ENCODE measurements at regions not wholly inside any gene's neighbourhood (a gene's known extent, or its start where the extent isn't known, plus 50 kb on each side); places are given as distances from the start of the nearest gene placed in this dataset.

DNA sequence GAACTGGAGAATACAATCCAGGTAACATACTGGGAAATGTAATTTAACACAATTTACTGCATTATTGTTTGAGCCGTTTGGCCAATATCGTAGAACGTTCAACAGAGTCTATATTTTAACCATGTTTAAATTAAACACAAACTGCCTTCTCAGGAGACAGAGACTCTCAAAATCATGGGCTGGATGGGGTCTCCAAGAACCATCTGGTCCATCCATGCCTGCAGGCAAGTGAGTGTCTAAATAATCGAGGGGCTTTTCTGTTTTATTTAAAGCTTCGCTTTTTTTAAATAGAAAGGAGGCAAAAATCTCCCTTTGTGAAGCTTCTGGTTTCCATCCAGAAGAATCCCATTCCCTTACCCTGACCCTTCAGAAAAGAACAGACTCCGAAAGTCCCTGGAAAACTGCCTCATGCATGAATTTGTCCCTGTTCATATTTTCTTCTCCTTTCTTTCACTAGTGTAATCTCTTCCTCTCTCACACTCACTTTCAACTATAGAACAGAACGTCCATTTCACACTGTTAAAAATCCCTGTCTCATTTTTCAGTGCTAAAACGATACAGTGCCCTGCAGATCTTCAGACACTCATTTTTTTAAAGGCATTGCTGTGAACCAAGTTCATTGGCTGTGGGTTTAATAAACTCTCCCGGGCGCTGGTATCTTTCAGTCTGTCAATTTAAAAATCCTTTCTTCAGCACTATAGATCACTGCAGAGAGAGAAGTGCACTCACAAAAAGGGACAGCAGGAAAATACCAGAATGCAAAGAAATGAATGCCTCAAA, 111.4 kb upstream of the TOM1L1 start:
- H3K27me3 Mint-ChIP-seq (ENCODE audit: insufficient read depth) = no peaks in the 10 kb centered on the region
- no peak overlapping the region for H3K27ac Mint-ChIP-seq
- no peaks in the 10 kb centered on the region for H3K4me1 Mint-ChIP-seq (ENCODE audit: low read depth)
- no peaks in the 10 kb centered on the region for H3K36me3 Mint-ChIP-seq (ENCODE audit: low read depth)
- H3K9me3 Mint-ChIP-seq = peaks cover 47% of the 10 kb centered on the region
- TF ChIP-seq, protein P1, sequence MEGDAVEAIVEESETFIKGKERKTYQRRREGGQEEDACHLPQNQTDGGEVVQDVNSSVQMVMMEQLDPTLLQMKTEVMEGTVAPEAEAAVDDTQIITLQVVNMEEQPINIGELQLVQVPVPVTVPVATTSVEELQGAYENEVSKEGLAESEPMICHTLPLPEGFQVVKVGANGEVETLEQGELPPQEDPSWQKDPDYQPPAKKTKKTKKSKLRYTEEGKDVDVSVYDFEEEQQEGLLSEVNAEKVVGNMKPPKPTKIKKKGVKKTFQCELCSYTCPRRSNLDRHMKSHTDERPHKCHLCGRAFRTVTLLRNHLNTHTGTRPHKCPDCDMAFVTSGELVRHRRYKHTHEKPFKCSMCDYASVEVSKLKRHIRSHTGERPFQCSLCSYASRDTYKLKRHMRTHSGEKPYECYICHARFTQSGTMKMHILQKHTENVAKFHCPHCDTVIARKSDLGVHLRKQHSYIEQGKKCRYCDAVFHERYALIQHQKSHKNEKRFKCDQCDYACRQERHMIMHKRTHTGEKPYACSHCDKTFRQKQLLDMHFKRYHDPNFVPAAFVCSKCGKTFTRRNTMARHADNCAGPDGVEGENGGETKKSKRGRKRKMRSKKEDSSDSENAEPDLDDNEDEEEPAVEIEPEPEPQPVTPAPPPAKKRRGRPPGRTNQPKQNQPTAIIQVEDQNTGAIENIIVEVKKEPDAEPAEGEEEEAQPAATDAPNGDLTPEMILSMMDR (IDR thresholded peaks at IDR 0.05) = no peak
- H3K4me3 Mint-ChIP-seq = no peak overlapping the region
- no peak for DNase-seq

GRCh38 chr17:54793271-54793670, 107.4 kb upstream of the TOM1L1 start:
- no peak overlapping the region for H3K27ac Mint-ChIP-seq
- peaks cover 39% of the 10 kb centered on the region for H3K9me3 Mint-ChIP-seq

GRCh38 chr17:54795046-54795445, 105.6 kb upstream of the TOM1L1 start:
- TF ChIP-seq, protein P1 (IDR thresholded peaks at IDR 0.05) = no peak
- no peak overlapping the region for H3K4me3 Mint-ChIP-seq
- no peaks in the 10 kb centered on the region for H3K4me1 Mint-ChIP-seq (ENCODE audit: low read depth)
- no peak for DNase-seq
- no peaks in the 10 kb centered on the region for H3K36me3 Mint-ChIP-seq (ENCODE audit: low read depth)
- H3K27ac Mint-ChIP-seq = no peak overlapping the region
- no peaks in the 10 kb centered on the region; the same call in 1 of the 2 replicates for H3K27me3 Mint-ChIP-seq (ENCODE audit: insufficient read depth)
- peaks cover 36% of the 10 kb centered on the region for H3K9me3 Mint-ChIP-seq

More at GRCh38 chr17:54793271-54793670, 107.4 kb upstream of the TOM1L1 start:
- Mint-ChIP-seq H3K36me3 (ENCODE audit: low read depth) (no peaks in the 10 kb centered on the region), H3K4me1 (ENCODE audit: low read depth) (no peaks in the 10 kb centered on the region), H3K27me3 (ENCODE audit: insufficient read depth) (no peaks in the 10 kb centered on the region), H3K4me3 (no peak overlapping the region)
- TF ChIP-seq, protein P1 (IDR thresholded peaks at IDR 0.05) = no peak
- DNase-seq = no peak

DNA sequence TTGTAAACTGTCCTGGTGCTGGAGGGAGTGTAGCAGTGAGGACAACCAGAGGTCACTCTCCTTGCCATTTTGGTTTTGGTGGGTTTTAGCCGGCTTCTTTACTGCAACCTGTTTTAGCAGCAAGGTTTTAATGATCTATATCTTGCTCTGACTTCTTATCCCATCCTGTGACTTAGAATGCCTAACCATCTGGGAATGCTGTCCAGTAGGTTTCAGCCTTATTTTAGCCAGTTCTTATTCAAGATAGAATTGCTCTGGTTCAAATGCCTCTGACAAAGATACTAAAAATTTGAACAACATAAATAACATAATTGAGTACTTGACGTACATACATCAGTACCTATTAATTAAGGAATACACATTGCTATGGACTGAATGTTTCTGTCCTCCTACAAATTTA, 93.3 kb upstream of the TOM1L1 start:
- Mint-ChIP-seq H3K27me3 (ENCODE audit: insufficient read depth) (no peaks in the 10 kb centered on the region), H3K36me3 (ENCODE audit: low read depth) (no peaks in the 10 kb centered on the region), H3K4me3 (no peak overlapping the region), H3K27ac (no peak overlapping the region), H3K9me3 (peaks cover 20% of the 10 kb centered on the region), H3K4me1 (ENCODE audit: low read depth) (no peaks in the 10 kb centered on the region)
- no peak for DNase-seq
- TF ChIP-seq, protein P1 (IDR thresholded peaks at IDR 0.05) = no peak

DNA sequence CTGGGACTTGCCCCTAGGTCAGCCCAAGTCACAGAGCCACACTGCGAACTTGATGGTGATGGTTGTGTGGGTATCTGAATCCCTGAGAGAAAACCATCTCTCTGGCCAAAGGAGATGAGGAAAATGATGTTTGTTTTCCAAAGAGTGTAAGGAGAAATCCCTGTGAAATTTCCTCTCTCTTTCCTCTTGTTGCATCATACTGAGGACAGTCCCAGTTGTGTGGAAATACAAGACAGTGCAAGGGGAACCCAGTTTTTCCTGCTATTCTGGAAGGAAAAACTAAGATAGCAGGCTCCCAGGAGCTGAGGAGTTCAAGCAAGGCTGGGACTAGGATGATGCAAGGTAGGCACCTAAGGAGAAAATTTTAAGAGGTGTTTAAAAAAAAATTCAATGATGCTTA, 86.8 kb upstream of the TOM1L1 start:
- TF ChIP-seq, protein P1 (IDR thresholded peaks at IDR 0.05) = no peak
- no peaks in the 10 kb centered on the region for H3K27me3 Mint-ChIP-seq (ENCODE audit: insufficient read depth)
- no peaks in the 10 kb centered on the region for H3K36me3 Mint-ChIP-seq (ENCODE audit: low read depth)
- no peak overlapping the region for H3K27ac Mint-ChIP-seq
- no peak for DNase-seq
- peaks cover 46% of the 10 kb centered on the region for H3K9me3 Mint-ChIP-seq
- H3K4me3 Mint-ChIP-seq = no peak overlapping the region
- H3K4me1 Mint-ChIP-seq (ENCODE audit: low read depth) = no peaks in the 10 kb centered on the region
